Rectal smooth muscle tissue (tissue), 1 donor: ENCODE measurements at regions not wholly inside any gene's neighbourhood (a gene's known extent, or its start where the extent isn't known, plus 50 kb on each side); places are given as distances from the start of the nearest gene placed in this dataset.

Experiments used
- H3K27ac ChIP-seq: one replicate; pipeline ENCODE4 v1.7.0; 2013; ENCODE audit warnings: low read depth, low read length, inconsistent platforms
- H3K27me3 ChIP-seq: one replicate; pipeline ENCODE4 v1.7.0; 2013; ENCODE audit warnings: low read length; ENCODE audit not compliant: control insufficient read depth, insufficient read depth
- H3K36me3 ChIP-seq: one replicate; pipeline ENCODE4 v1.7.0; 2013; ENCODE audit warnings: low read length; ENCODE audit not compliant: control insufficient read depth, insufficient read depth
- H3K4me1 ChIP-seq: one replicate; pipeline ENCODE4 v1.7.0; 2013; ENCODE audit warnings: low read length; ENCODE audit not compliant: control insufficient read depth, insufficient read depth
- H3K4me3 ChIP-seq: one replicate; pipeline ENCODE4 v1.7.0; 2013; ENCODE audit warnings: low read length
- H3K9ac ChIP-seq: one replicate; pipeline ENCODE4 v1.7.0; 2013; ENCODE audit warnings: low read length

DNA sequence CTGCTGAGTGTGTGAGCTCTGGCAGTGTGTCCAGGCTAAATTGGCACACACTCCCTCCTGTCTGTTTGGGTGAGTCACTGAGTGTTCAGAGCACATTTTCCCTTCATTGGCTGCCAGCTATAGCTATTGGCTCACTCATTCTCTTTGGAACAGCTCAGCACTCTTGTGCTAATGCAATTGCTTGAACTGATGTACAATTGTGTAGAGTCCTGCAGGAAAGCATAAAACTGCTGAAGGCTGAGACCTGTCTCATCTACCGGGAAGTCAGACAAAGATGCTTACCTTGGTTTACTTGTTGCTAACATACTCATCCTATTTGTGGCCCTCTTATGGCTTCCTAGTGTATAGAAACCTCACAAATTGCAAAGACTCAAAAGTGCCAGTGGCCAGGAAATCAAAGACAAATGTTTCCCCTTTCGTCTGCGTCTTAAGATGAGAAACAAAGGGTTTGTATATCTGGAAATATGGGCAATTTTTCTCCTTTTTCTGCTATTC is 351.0 kb downstream of the BCKDHB start:
- Histone ChIP-seq H3K9ac (no peak overlapping the region), H3K27me3 (no peaks in the 10 kb centered on the region), H3K4me1 (peaks cover 11% of the 10 kb centered on the region), H3K4me3 (no peak overlapping the region), H3K27ac (no peak overlapping the region), H3K36me3 (no peaks in the 10 kb centered on the region)

DNA sequence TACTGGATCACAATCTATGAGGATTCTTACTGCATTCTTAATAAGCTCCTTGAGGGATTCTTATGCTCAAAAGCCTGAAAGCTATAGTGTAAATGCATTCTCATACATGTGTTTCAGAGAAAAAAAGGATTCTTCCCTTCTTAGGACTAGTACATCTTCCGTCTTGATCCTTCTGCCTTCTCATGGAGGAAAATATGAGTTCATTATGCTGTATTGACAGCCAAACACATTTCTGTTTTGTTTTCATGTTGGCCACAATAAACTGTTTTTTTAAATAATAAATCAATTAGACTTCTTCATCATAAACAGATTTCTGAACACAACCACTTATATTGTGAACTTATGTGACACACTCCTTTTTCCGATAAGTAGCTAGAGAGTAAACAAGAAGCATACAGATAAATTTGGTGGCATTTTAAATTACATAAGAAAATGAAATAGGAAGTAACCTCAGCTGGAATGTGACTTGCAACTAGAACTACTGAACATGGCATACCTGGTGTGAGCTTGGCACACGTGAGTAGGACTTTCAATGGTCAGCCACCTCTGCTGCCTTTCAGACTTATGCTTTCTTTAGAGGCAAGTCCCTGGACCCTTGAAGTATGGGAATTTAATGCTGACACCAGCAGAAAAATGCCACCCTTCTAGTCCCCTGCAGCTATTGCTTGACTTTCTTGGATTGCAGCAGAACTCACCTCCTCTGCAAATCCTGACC is 350.4 kb downstream of the BCKDHB start:
- no peaks in the 10 kb centered on the region for H3K36me3 ChIP-seq
- H3K27ac ChIP-seq, result no peak overlapping the region
- no peak overlapping the region for H3K9ac ChIP-seq
- no peak overlapping the region for H3K4me3 ChIP-seq
- H3K4me1 ChIP-seq, result peaks cover 11% of the 10 kb centered on the region
- no peaks in the 10 kb centered on the region for H3K27me3 ChIP-seq

DNA sequence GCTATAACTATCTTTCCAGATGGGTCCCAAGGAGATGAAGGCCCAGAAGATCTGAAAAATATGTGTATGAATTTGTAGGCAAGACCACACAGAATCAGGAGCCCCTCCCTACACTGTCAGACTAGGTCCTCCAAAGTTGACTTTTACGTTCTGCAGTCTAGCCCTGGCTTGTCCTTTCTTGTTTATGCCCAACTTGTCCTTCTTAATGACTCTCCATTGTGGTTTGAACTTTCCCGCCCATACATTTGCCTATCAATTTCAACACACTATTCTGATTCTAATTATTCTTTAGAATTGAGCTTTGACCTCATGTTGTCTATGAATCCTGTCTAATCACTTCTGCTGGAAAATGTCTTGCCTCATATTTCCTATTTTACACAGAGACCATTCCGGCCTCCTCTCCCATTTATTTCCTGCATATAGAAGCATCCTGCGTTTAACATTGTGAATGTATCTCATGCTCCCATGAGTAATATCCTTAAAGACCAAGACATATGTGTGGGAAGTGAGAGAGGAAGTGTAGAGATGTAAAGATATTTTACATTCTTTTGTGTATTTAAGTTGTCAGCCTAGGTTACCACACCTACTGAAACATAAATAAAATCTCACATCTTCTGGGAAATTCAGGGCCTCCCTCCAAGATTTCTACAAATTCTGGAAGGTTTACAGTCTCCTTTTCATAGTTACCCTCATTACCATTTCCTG is 348.3 kb downstream of the BCKDHB start:
- H3K4me3 ChIP-seq, result no peak overlapping the region

DNA sequence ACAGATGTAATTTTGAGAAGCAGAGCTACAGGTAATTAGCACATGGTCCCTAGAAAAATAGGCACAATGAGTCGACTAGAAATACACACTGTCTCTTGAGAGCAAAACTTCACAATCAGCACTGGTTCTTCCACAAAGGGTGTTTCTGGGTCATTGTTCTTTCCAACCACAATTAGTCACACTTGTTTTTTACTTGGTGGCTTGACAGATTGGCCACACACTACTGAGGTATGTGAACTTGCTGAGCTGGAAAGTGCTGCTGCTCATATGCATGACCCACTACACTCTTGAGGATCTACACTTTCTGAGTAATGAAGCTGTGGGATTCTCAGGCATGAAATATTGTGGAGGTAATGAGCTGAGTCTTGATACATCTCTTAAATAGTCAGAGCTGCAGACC is 347.7 kb downstream of the BCKDHB start:
- Histone ChIP-seq H3K4me3 (no peak overlapping the region), H3K36me3 (no peaks in the 10 kb centered on the region), H3K4me1 (peaks cover 11% of the 10 kb centered on the region), H3K9ac (no peak overlapping the region), H3K27ac (no peak overlapping the region), H3K27me3 (no peaks in the 10 kb centered on the region)

More for the DNA sequence above, 348.3 kb downstream of the BCKDHB start:
- Histone ChIP-seq H3K9ac (no peak overlapping the region), H3K36me3 (no peaks in the 10 kb centered on the region), H3K4me1 (peaks cover 11% of the 10 kb centered on the region), H3K27me3 (no peaks in the 10 kb centered on the region), H3K27ac (no peak overlapping the region)

DNA sequence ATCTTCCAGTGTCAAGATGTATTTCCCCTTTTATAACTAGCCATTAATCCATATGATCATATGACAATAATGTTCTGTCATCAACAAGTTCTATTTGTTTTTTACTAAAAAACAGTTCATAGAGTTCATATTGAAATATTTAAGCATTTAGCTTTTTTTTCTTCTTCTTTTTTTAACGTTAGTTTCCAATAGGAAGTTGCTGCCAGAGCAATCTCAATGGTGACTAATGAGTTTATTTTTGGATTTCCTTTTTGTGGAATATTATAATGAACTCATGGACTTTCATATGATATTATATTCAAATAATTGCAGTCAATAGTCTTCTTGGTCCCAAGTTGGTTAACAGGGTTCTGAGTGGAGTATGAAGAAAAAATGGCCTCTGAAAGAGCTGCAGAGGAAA is 343.3 kb downstream of the BCKDHB start:
- no peaks in the 10 kb centered on the region for H3K36me3 ChIP-seq
- H3K4me3 ChIP-seq, result no peak overlapping the region

DNA sequence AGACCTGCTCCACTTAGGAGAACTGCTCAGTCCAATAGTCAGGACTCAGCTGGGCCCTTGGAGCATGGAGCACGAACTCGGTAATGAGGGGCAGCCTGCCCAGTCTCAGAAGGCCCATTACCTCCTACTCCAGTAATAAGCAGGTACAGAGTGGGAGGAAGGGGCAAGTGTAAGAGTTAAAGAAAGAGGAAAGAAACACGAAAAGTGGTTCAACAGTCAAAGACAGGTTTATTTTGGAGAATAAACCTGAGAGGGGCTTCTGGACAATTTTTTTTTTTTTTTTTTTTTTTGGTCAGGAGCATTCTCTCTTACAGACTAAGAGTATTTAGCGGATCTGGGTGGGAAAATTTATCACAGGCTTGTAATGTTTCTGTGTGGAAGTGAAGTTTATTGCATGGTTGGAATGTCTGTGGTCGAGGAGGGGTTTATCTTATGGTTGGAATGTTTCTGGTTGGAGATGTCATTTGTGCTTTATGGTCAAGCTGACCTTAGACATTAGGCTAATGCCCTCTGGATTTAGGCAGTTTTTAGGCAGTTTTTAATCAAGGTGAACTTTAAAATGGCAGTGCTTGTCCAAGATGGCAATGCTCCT is 340.1 kb downstream of the BCKDHB start:
- Histone ChIP-seq H3K4me1 (no peaks in the 10 kb centered on the region), H3K27me3 (no peaks in the 10 kb centered on the region), H3K36me3 (no peaks in the 10 kb centered on the region), H3K9ac (no peak overlapping the region), H3K4me3 (no peak overlapping the region), H3K27ac (no peak overlapping the region)

More for the DNA sequence above, 343.3 kb downstream of the BCKDHB start:
- Histone ChIP-seq H3K4me1 (no peaks in the 10 kb centered on the region), H3K27me3 (no peaks in the 10 kb centered on the region), H3K9ac (no peak overlapping the region), H3K27ac (no peak overlapping the region)

DNA sequence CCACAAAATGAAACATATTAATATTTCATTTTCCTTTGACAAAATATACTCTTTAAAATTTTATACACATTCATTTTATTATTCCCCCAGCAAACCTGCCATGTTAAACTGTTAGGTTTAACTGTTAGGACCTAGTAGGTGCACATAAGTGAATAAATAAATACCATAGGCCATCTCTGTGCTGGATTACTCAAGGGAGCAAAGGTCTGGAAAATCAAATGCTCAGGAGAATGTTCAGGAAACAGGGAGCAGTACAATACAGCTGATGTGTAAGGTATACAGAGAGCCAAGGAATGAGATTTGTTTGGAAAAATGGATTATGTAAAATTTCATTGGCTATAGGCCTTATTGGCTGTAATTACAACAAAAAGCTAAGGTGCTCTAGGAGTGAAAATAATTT is 339.3 kb downstream of the BCKDHB start:
- Histone ChIP-seq H3K9ac (no peak overlapping the region), H3K4me3 (no peak overlapping the region), H3K27me3 (no peaks in the 10 kb centered on the region), H3K36me3 (no peaks in the 10 kb centered on the region), H3K27ac (no peak overlapping the region), H3K4me1 (no peaks in the 10 kb centered on the region)

DNA sequence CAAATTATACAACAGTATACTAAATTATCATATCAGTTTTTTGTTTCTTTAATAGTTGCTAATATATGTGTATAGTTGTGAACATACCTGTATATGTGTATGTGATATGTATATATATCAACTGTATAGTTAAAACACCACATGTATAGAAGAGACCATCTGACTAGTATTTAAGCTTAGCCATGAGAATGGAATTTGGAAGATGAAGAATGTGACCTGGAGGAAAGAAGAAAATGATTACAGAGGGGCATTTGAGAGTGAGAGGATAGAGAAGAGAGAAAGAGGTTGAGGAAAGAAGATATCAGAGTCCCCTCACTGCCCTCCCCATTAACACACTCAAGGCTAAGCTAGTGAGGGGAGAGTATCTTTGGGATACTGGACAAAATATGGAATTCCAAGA is 335.9 kb downstream of the BCKDHB start:
- no peaks in the 10 kb centered on the region for H3K27me3 ChIP-seq
- no peak overlapping the region for H3K27ac ChIP-seq
- no peak overlapping the region for H3K9ac ChIP-seq
- no peaks in the 10 kb centered on the region for H3K36me3 ChIP-seq
- no peak overlapping the region for H3K4me3 ChIP-seq
- no peaks in the 10 kb centered on the region for H3K4me1 ChIP-seq

DNA sequence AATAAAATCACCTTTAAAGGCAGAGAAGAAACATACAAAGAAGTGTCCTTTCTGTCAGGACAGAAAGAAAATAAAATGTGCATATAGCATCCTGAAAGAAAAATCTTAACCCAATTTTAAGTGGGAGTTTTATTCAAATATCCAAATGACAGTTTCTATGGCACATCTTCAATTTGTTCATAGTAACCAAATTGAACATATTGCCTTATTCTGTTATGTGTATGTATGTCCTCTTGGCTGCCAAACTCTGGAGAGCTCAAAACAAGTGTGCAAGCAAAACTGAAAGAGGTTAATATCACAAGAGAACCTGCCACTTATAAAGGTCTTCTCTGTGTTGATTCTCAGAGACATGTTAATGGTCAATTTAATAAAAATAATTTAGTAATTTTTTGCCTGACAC is 334.7 kb downstream of the BCKDHB start:
- no peaks in the 10 kb centered on the region for H3K27me3 ChIP-seq
- no peaks in the 10 kb centered on the region for H3K36me3 ChIP-seq
- H3K9ac ChIP-seq, result no peak overlapping the region
- H3K4me3 ChIP-seq, result no peak overlapping the region
- no peak overlapping the region for H3K27ac ChIP-seq
- no peaks in the 10 kb centered on the region for H3K4me1 ChIP-seq

DNA sequence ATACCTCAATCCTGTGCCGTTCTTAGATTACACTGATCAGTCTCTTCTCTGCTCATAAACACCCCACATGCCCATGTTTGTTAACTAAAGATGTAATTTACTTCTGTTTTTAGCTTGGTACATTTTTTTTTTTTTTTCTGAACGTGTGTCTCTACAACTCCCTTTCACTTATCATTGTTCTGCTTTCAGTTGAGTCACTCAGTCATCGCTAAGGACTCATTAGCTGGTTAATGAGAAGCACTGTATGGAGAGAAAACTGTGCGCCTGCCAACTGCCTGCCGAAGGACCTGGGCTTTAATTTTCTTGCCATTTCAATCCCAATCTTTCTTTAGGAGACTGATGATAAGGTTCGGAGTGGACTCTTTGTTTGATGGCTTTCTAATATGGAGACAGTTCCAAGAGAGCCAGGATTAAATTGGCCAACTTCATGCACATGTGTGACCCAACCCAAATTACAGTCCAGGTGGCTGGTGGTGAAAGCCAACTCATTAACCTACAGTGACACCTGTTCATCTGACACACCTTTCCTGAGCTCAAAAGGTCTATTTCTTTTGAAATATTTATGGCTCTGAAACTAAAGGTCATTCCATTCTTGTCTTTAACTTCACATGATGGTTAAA is 334.1 kb downstream of the BCKDHB start:
- Histone ChIP-seq H3K4me1 (no peaks in the 10 kb centered on the region), H3K36me3 (no peaks in the 10 kb centered on the region), H3K27me3 (no peaks in the 10 kb centered on the region), H3K9ac (no peak overlapping the region), H3K4me3 (no peak overlapping the region), H3K27ac (no peak overlapping the region)

DNA sequence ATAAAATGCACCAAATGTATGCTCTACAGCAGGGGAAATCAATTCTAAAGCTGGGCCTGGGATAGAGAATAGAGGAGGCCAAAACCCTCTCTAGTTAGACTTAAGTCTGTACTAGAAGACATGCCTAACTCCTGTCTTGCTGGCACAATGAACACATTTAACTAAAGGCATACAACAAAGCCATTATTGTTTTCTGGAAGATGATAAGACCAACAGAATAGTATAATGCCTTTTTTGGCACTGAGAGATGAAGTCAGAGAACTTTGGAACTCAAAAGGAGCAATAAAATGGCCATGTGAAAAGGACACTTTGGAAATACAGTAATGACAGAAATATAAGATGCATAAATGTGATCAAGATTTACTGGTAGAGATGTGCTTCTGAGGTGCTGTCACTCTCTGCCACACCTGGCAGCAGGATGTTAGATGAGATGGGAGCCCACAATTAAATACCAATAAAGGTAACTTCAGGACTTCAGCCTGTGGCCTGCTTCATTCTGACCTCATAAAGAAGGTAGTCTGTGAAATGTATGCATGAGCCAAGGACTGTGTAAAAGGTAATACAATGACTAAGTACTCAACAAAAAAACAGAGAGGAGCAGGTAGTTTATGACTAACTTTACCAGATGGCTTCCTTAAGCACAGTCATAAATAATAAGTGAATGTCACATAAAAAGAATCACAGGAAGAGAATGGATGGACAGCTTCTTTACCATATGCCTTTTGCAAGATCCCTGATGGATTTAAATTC is 333.4 kb downstream of the BCKDHB start:
- no peaks in the 10 kb centered on the region for H3K27me3 ChIP-seq
- no peaks in the 10 kb centered on the region for H3K4me1 ChIP-seq
- H3K4me3 ChIP-seq, result no peak overlapping the region
- H3K27ac ChIP-seq, result no peak overlapping the region
- H3K36me3 ChIP-seq, result no peaks in the 10 kb centered on the region
- H3K9ac ChIP-seq, result no peak overlapping the region

DNA sequence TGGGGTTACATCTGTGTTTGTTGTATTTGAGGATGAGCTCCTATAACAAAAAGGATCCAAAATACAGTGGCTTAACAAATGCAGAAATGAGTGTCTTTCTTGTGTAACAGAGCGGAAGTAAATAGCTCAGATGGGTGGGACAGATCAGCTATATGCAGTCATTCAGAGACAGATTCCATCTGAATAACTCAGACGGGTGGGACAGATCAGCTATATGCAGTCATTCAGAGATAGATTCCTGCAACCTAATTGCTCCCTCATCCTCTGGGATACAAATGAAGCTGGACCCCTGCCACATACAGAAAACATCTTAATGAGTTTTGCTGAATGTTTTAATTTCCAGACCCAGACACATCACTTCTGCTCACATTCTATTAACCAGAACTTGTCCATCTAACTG is 332.3 kb downstream of the BCKDHB start:
- Histone ChIP-seq H3K9ac (no peak overlapping the region), H3K4me1 (no peaks in the 10 kb centered on the region), H3K27ac (no peak overlapping the region), H3K27me3 (no peaks in the 10 kb centered on the region), H3K36me3 (no peaks in the 10 kb centered on the region), H3K4me3 (no peak overlapping the region)
